ENCODE measurements at regions not wholly inside any gene's neighbourhood (a gene's known extent, or its start where the extent isn't known, plus 50 kb on each side); places are given as distances from the start of the nearest gene placed in this dataset.

- no peaks in the 10 kb centered on the region for H3K27me3 ChIP-seq (ENCODE audit: control insufficient read depth, insufficient read depth, low read length)
- no peak for TF ChIP-seq CTCF (IDR thresholded peaks at IDR 0.05; ENCODE audit: insufficient read depth, low read length, poor library complexity, severe bottlenecking)
- H3K4me3 ChIP-seq (ENCODE audit: low read depth, low read length), result no peak overlapping the region
- no peak for DNase-seq (ENCODE audit: low read depth)
- no peaks in the 10 kb centered on the region for H3K36me3 ChIP-seq (ENCODE audit: control insufficient read depth, insufficient read depth, low read length)
Observed at GRCh38 chr1:208598021-208598420, 353.8 kb upstream of the PLXNA2 start.

GRCh38 chr1:208599063-208599462 is 354.9 kb upstream of the PLXNA2 start:
- DNase-seq (ENCODE audit: low read depth), result no peak

GRCh38 chr1:208600456-208601190 is 356.4 kb upstream of the PLXNA2 start:
- H3K4me3 ChIP-seq (ENCODE audit: low read depth, low read length), result no peak overlapping the region

More at GRCh38 chr1:208599063-208599462, 354.9 kb upstream of the PLXNA2 start:
- Histone ChIP-seq H3K36me3 (ENCODE audit: control insufficient read depth, insufficient read depth, low read length) (no peaks in the 10 kb centered on the region), H3K27me3 (ENCODE audit: control insufficient read depth, insufficient read depth, low read length) (no peaks in the 10 kb centered on the region), H3K4me3 (ENCODE audit: low read depth, low read length) (no peak overlapping the region)
- TF ChIP-seq CTCF (IDR thresholded peaks at IDR 0.05; ENCODE audit: insufficient read depth, low read length, poor library complexity, severe bottlenecking), result no peak

GRCh38 chr1:208601561-208601960 is 357.4 kb upstream of the PLXNA2 start:
- Histone ChIP-seq H3K4me3 (ENCODE audit: low read depth, low read length) (no peak overlapping the region), H3K36me3 (ENCODE audit: control insufficient read depth, insufficient read depth, low read length) (no peaks in the 10 kb centered on the region), H3K27me3 (ENCODE audit: control insufficient read depth, insufficient read depth, low read length) (no peaks in the 10 kb centered on the region)
- no peak for TF ChIP-seq CTCF (IDR thresholded peaks at IDR 0.05; ENCODE audit: insufficient read depth, low read length, poor library complexity, severe bottlenecking)
- no peak for DNase-seq (ENCODE audit: low read depth)

More at GRCh38 chr1:208600456-208601190, 356.4 kb upstream of the PLXNA2 start:
- Histone ChIP-seq H3K36me3 (ENCODE audit: control insufficient read depth, insufficient read depth, low read length) (no peaks in the 10 kb centered on the region), H3K27me3 (ENCODE audit: control insufficient read depth, insufficient read depth, low read length) (no peaks in the 10 kb centered on the region)
- DNase-seq (ENCODE audit: low read depth), result no peak
- no peak for TF ChIP-seq CTCF (IDR thresholded peaks at IDR 0.05; ENCODE audit: insufficient read depth, low read length, poor library complexity, severe bottlenecking)

- no peak for DNase-seq (ENCODE audit: low read depth)
- Histone ChIP-seq H3K4me3 (ENCODE audit: low read depth, low read length) (no peak overlapping the region), H3K27me3 (ENCODE audit: control insufficient read depth, insufficient read depth, low read length) (no peaks in the 10 kb centered on the region), H3K36me3 (ENCODE audit: control insufficient read depth, insufficient read depth, low read length) (no peaks in the 10 kb centered on the region)
- no peak for TF ChIP-seq CTCF (IDR thresholded peaks at IDR 0.05; ENCODE audit: insufficient read depth, low read length, poor library complexity, severe bottlenecking)
Observed at GRCh38 chr1:208603721-208604120, 359.5 kb upstream of the PLXNA2 start.

GRCh38 chr1:208604295-208604694 is 360.1 kb upstream of the PLXNA2 start:
- peak; percentile 32 for DNase-seq (ENCODE audit: low read depth)
- no peak for TF ChIP-seq CTCF (IDR thresholded peaks at IDR 0.05; ENCODE audit: insufficient read depth, low read length, poor library complexity, severe bottlenecking)
- Histone ChIP-seq H3K36me3 (ENCODE audit: control insufficient read depth, insufficient read depth, low read length) (no peaks in the 10 kb centered on the region), H3K4me3 (ENCODE audit: low read depth, low read length) (no peak overlapping the region), H3K27me3 (ENCODE audit: control insufficient read depth, insufficient read depth, low read length) (no peaks in the 10 kb centered on the region)
